Chondrocyte (in vitro differentiated cells): ENCODE measurements at regions not wholly inside any gene's neighbourhood (a gene's known extent, or its start where the extent isn't known, plus 50 kb on each side); places are given as distances from the start of the nearest gene placed in this dataset.

ENCODE experiments used
- DNase-seq: peaks from one replicate; pipeline ENCODE4 v3.0.0; 2021; ENCODE audit warnings: mixed read lengths, low spot score
- H3K27ac Mint-ChIP-seq: one replicate; pipeline ENCODE4 v1.8.0; 2021; ENCODE audit warnings: mild to moderate bottlenecking, moderate library complexity, mixed read lengths; ENCODE audit not compliant: unreplicated experiment
- H3K27me3 Mint-ChIP-seq: 2 replicates; pipeline ENCODE4 v1.8.0; 2021; ENCODE audit warnings: low read depth, mixed read lengths
- H3K36me3 Mint-ChIP-seq: 2 replicates; pipeline ENCODE4 v1.8.0; 2021; ENCODE audit warnings: low read depth, mixed read lengths
- H3K4me1 Mint-ChIP-seq: 2 replicates; pipeline ENCODE4 v1.8.0; 2021; ENCODE audit warnings: low read depth, mild to moderate bottlenecking, mixed read lengths
- H3K4me3 Mint-ChIP-seq: one replicate; pipeline ENCODE4 v1.8.0; 2021; ENCODE audit warnings: mild to moderate bottlenecking, moderate library complexity, mixed read lengths; ENCODE audit not compliant: unreplicated experiment
- H3K9me3 Mint-ChIP-seq: 2 replicates; pipeline ENCODE4 v1.8.0; 2021; ENCODE audit warnings: low read depth, mixed read lengths
- TF ChIP-seq, protein P1 (sequence below): fragments of 200-600 bp; sonication (generic); IDR thresholded peaks from 2 replicates; pipeline ENCODE4 v1.5.0; 2021; ENCODE audit warnings: antibody characterized with exemption, mild to moderate bottlenecking, moderate library complexity

DNA sequence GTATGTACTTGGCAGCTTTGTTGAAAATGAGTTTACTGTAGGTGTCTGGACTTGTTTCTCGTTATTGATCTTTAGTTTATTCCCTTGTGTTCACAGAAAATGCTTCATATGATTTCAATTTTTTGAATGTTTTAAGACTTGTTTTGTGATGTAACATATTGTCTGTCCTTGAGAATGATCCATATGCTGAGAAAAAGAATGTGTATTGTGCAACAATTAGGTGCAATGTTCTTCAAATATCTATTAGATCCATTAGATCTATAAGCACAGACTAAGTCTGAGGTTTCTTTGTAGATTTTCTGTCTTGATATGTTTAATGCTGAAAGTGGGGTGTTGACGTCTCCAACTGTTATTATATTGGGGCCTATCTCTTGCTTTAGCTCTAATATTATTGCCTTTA is 879.6 kb upstream of the LRFN5 start:
- H3K9me3 Mint-ChIP-seq, result peaks cover 28% of the 10 kb centered on the region
- DNase-seq, result no peak
- H3K4me3 Mint-ChIP-seq, result no peak overlapping the region
- no peak overlapping the region for H3K27ac Mint-ChIP-seq
- TF ChIP-seq, protein P1, sequence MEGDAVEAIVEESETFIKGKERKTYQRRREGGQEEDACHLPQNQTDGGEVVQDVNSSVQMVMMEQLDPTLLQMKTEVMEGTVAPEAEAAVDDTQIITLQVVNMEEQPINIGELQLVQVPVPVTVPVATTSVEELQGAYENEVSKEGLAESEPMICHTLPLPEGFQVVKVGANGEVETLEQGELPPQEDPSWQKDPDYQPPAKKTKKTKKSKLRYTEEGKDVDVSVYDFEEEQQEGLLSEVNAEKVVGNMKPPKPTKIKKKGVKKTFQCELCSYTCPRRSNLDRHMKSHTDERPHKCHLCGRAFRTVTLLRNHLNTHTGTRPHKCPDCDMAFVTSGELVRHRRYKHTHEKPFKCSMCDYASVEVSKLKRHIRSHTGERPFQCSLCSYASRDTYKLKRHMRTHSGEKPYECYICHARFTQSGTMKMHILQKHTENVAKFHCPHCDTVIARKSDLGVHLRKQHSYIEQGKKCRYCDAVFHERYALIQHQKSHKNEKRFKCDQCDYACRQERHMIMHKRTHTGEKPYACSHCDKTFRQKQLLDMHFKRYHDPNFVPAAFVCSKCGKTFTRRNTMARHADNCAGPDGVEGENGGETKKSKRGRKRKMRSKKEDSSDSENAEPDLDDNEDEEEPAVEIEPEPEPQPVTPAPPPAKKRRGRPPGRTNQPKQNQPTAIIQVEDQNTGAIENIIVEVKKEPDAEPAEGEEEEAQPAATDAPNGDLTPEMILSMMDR, result no peak
- H3K27me3 Mint-ChIP-seq, result no peaks in the 10 kb centered on the region
- H3K36me3 Mint-ChIP-seq, result peaks cover 2% of the 10 kb centered on the region
- H3K4me1 Mint-ChIP-seq, result no peaks in the 10 kb centered on the region

DNA sequence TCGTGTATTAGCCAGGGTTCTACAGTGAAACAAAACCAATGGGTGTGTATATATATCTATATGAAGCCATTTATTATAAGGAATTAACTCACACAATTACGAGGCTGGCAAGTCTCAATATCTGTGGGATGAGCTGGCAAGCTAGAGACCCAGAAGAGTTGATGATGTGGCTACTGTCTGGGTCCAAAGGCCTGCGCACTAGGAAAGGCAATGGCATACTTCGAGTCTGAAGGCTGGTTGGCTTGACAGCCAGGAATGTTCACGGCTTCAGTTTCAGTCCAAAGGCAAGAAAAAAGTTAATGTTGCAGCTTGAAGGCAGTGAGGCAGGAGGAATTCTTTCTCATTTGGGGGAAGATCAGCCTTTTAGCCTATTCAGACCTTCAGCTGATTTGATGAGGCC is 893.3 kb upstream of the LRFN5 start:
- TF ChIP-seq, protein P1, result no peak
- Mint-ChIP-seq H3K9me3 (peaks cover 14% of the 10 kb centered on the region), H3K4me1 (no peaks in the 10 kb centered on the region), H3K27ac (no peak overlapping the region), H3K27me3 (no peaks in the 10 kb centered on the region), H3K4me3 (no peak overlapping the region), H3K36me3 (peaks cover 1% of the 10 kb centered on the region)
- DNase-seq, result no peak

DNA sequence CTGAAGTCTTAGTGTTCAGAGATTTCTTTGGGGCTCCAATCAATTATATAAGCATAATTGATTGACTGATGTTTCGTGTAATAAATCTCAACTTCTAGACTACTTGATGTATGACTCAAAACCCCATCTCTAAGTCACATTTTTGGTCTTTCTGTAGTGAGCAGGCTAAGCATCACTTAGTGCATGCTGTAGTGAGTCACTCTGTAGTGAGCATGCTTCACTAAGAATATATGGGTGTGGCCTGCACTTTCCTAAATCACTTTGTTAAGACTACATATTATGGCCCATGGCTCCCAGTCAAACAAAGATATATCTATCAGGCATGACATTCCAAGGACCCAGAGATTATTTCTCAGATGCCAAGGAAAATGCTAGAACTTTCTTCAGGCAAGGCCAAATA is 909.4 kb upstream of the LRFN5 start:
- TF ChIP-seq, protein P1, result no peak
- no peaks in the 10 kb centered on the region for H3K27me3 Mint-ChIP-seq
- no peaks in the 10 kb centered on the region for H3K36me3 Mint-ChIP-seq
- DNase-seq, result no peak
- H3K9me3 Mint-ChIP-seq, result no peaks in the 10 kb centered on the region
- no peak overlapping the region for H3K27ac Mint-ChIP-seq
- no peaks in the 10 kb centered on the region for H3K4me1 Mint-ChIP-seq
- H3K4me3 Mint-ChIP-seq, result no peak overlapping the region

DNA sequence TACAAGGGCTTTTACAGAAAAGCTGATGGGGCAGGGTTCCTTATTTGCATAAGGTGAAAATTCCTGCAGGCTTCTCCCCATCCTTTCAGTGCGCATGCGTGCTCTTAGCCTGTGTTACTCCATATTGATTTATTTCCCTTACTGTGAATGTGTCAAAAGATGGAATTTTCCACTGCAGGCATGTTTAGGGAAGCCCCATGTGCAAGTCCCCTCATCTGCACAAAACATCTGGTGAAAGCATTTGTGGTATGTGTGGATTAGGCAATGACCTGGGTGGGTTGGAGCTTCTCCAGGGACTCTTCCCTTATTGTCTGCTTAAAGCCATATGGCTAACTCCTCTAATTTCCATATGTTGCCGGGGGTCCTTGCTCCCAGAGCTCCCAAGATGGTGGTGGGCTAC is 912.7 kb upstream of the LRFN5 start:
- Mint-ChIP-seq H3K4me3 (no peak overlapping the region), H3K36me3 (no peaks in the 10 kb centered on the region), H3K27ac (no peak overlapping the region), H3K4me1 (no peaks in the 10 kb centered on the region), H3K27me3 (no peaks in the 10 kb centered on the region), H3K9me3 (no peaks in the 10 kb centered on the region)
- TF ChIP-seq, protein P1, result no peak
- no peak for DNase-seq

DNA sequence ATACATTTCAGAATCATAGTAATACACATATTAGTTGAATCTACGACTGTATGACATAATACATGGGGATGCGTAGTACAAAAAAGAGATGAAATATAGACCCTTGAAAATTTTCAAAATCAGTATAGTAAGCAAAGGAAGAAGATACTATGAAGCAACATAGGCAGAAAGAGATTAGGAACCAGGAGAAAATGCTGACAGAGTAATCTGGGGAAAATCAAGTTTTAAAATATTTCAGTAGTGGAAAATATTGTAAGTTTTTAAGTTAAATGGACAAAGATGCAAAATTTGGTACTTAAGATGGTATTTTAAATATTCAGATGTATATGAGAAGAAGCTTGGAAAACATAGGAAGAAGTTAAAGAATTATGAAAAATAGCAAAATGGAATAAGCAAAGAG is 915.6 kb upstream of the LRFN5 start:
- H3K27me3 Mint-ChIP-seq, result no peaks in the 10 kb centered on the region
- DNase-seq, result no peak
- no peaks in the 10 kb centered on the region for H3K4me1 Mint-ChIP-seq
- no peak overlapping the region for H3K4me3 Mint-ChIP-seq
- no peaks in the 10 kb centered on the region for H3K9me3 Mint-ChIP-seq
- no peaks in the 10 kb centered on the region for H3K36me3 Mint-ChIP-seq
- H3K27ac Mint-ChIP-seq, result no peak overlapping the region
- TF ChIP-seq, protein P1, result no peak
